ENCODE measurements at regions not wholly inside any gene's neighbourhood (a gene's known extent, or its start where the extent isn't known, plus 50 kb on each side); places are given as distances from the start of the nearest gene placed in this dataset.

GRCh38 chr12:13727707-13728195 lies 253.7 kb downstream of the GRIN2B start:
- Mint-ChIP-seq H3K9me3 (no peaks in the 10 kb centered on the region), H3K27me3 (ENCODE audit: low read depth) (no peaks in the 10 kb centered on the region), H3K36me3 (ENCODE audit: low read depth) (no peaks in the 10 kb centered on the region), H3K4me3 (ENCODE audit: low read depth) (no peak overlapping the region), H3K27ac (no peak overlapping the region), H3K4me1 (ENCODE audit: low read depth) (no peaks in the 10 kb centered on the region)
- no peak for DNase-seq (ENCODE audit: low spot score)
- intact Hi-C loops (cut with micrococcal nuclease) = no loop called here

GRCh38 chr12:13725049-13725448 lies 256.4 kb downstream of the GRIN2B start:
- intact Hi-C loops (cut with micrococcal nuclease) = no loop called here
- no peaks in the 10 kb centered on the region for H3K36me3 Mint-ChIP-seq (ENCODE audit: low read depth)
- no peak overlapping the region for H3K4me3 Mint-ChIP-seq (ENCODE audit: low read depth)
- H3K27me3 Mint-ChIP-seq (ENCODE audit: low read depth) = no peaks in the 10 kb centered on the region
- no peaks in the 10 kb centered on the region for H3K4me1 Mint-ChIP-seq (ENCODE audit: low read depth)
- no peaks in the 10 kb centered on the region for H3K9me3 Mint-ChIP-seq
- no peak for DNase-seq (ENCODE audit: low spot score)
- no peak overlapping the region for H3K27ac Mint-ChIP-seq

- Mint-ChIP-seq H3K4me3 (ENCODE audit: low read depth) (no peak overlapping the region), H3K27ac (no peak overlapping the region), H3K4me1 (ENCODE audit: low read depth) (no peaks in the 10 kb centered on the region), H3K36me3 (ENCODE audit: low read depth) (no peaks in the 10 kb centered on the region), H3K27me3 (ENCODE audit: low read depth) (no peaks in the 10 kb centered on the region), H3K9me3 (no peaks in the 10 kb centered on the region)
- intact Hi-C loops (cut with micrococcal nuclease) = no loop called here
- DNase-seq (ENCODE audit: low spot score) = no peak
Measured at GRCh38 chr12:13724136-13724535, 257.3 kb downstream of the GRIN2B start.

- H3K27me3 Mint-ChIP-seq (ENCODE audit: low read depth) = no peaks in the 10 kb centered on the region
- no peaks in the 10 kb centered on the region for H3K36me3 Mint-ChIP-seq (ENCODE audit: low read depth)
- H3K4me3 Mint-ChIP-seq (ENCODE audit: low read depth) = no peak overlapping the region
- intact Hi-C loops (cut with micrococcal nuclease) = no loop called here
- no peak for DNase-seq (ENCODE audit: low spot score)
- no peaks in the 10 kb centered on the region for H3K4me1 Mint-ChIP-seq (ENCODE audit: low read depth)
- H3K9me3 Mint-ChIP-seq = no peaks in the 10 kb centered on the region
- H3K27ac Mint-ChIP-seq = no peak overlapping the region
Measured at GRCh38 chr12:13719986-13720385, 261.4 kb downstream of the GRIN2B start.

GRCh38 chr12:13718271-13718670 lies 263.1 kb downstream of the GRIN2B start:
- intact Hi-C loops (cut with micrococcal nuclease) = no loop called here
- DNase-seq (ENCODE audit: low spot score) = no peak
- H3K4me1 Mint-ChIP-seq (ENCODE audit: low read depth) = no peaks in the 10 kb centered on the region
- H3K27ac Mint-ChIP-seq = no peak overlapping the region
- no peaks in the 10 kb centered on the region for H3K36me3 Mint-ChIP-seq (ENCODE audit: low read depth)
- H3K27me3 Mint-ChIP-seq (ENCODE audit: low read depth) = no peaks in the 10 kb centered on the region
- no peaks in the 10 kb centered on the region for H3K9me3 Mint-ChIP-seq
- no peak overlapping the region for H3K4me3 Mint-ChIP-seq (ENCODE audit: low read depth)

- H3K36me3 Mint-ChIP-seq (ENCODE audit: low read depth) = no peaks in the 10 kb centered on the region
- H3K27ac Mint-ChIP-seq = no peak overlapping the region
- DNase-seq (ENCODE audit: low spot score) = no peak
- intact Hi-C loops (cut with micrococcal nuclease) = no loop called here
- H3K9me3 Mint-ChIP-seq = no peaks in the 10 kb centered on the region
- H3K4me3 Mint-ChIP-seq (ENCODE audit: low read depth) = no peak overlapping the region
- H3K4me1 Mint-ChIP-seq (ENCODE audit: low read depth) = no peaks in the 10 kb centered on the region
- H3K27me3 Mint-ChIP-seq (ENCODE audit: low read depth) = no peaks in the 10 kb centered on the region
Measured at GRCh38 chr12:13716119-13716518, 265.3 kb downstream of the GRIN2B start.

GRCh38 chr12:13713556-13714410 lies 267.6 kb downstream of the GRIN2B start:
- no peak overlapping the region for H3K4me3 Mint-ChIP-seq (ENCODE audit: low read depth)
- H3K27me3 Mint-ChIP-seq (ENCODE audit: low read depth) = no peaks in the 10 kb centered on the region
- intact Hi-C loops (cut with micrococcal nuclease) = no loop called here
- H3K4me1 Mint-ChIP-seq (ENCODE audit: low read depth) = no peaks in the 10 kb centered on the region
- no peaks in the 10 kb centered on the region for H3K9me3 Mint-ChIP-seq
- no peak overlapping the region for H3K27ac Mint-ChIP-seq
- H3K36me3 Mint-ChIP-seq (ENCODE audit: low read depth) = no peaks in the 10 kb centered on the region
- DNase-seq (ENCODE audit: low spot score) = no peak

- no peaks in the 10 kb centered on the region for H3K4me1 Mint-ChIP-seq (ENCODE audit: low read depth)
- H3K9me3 Mint-ChIP-seq = no peaks in the 10 kb centered on the region
- DNase-seq (ENCODE audit: low spot score) = no peak
- intact Hi-C loops (cut with micrococcal nuclease) = no loop called here
- no peak overlapping the region for H3K4me3 Mint-ChIP-seq (ENCODE audit: low read depth)
- no peaks in the 10 kb centered on the region for H3K27me3 Mint-ChIP-seq (ENCODE audit: low read depth)
- no peaks in the 10 kb centered on the region for H3K36me3 Mint-ChIP-seq (ENCODE audit: low read depth)
- H3K27ac Mint-ChIP-seq = no peak overlapping the region
Measured at GRCh38 chr12:13707829-13708228, 273.6 kb downstream of the GRIN2B start.

GRCh38 chr12:13702381-13702780 lies 279.0 kb downstream of the GRIN2B start:
- Mint-ChIP-seq H3K36me3 (ENCODE audit: low read depth) (no peaks in the 10 kb centered on the region), H3K27ac (no peak overlapping the region), H3K4me1 (ENCODE audit: low read depth) (no peaks in the 10 kb centered on the region), H3K4me3 (ENCODE audit: low read depth) (no peak overlapping the region), H3K27me3 (ENCODE audit: low read depth) (no peaks in the 10 kb centered on the region), H3K9me3 (no peaks in the 10 kb centered on the region)
- intact Hi-C loops (cut with micrococcal nuclease) = no loop called here
- DNase-seq (ENCODE audit: low spot score) = no peak

- H3K9me3 Mint-ChIP-seq = no peaks in the 10 kb centered on the region
- intact Hi-C loops (cut with micrococcal nuclease) = no loop called here
- no peak for DNase-seq (ENCODE audit: low spot score)
- H3K27ac Mint-ChIP-seq = no peak overlapping the region
- H3K27me3 Mint-ChIP-seq (ENCODE audit: low read depth) = no peaks in the 10 kb centered on the region
- no peaks in the 10 kb centered on the region for H3K4me1 Mint-ChIP-seq (ENCODE audit: low read depth)
- H3K36me3 Mint-ChIP-seq (ENCODE audit: low read depth) = no peaks in the 10 kb centered on the region
- H3K4me3 Mint-ChIP-seq (ENCODE audit: low read depth) = no peak overlapping the region
Measured at GRCh38 chr12:13701502-13701901, 279.9 kb downstream of the GRIN2B start.

GRCh38 chr12:13697973-13698372 lies 283.4 kb downstream of the GRIN2B start:
- Mint-ChIP-seq H3K27ac (no peak overlapping the region), H3K9me3 (no peaks in the 10 kb centered on the region), H3K4me1 (ENCODE audit: low read depth) (no peaks in the 10 kb centered on the region), H3K4me3 (ENCODE audit: low read depth) (no peak overlapping the region), H3K27me3 (ENCODE audit: low read depth) (no peaks in the 10 kb centered on the region), H3K36me3 (ENCODE audit: low read depth) (no peaks in the 10 kb centered on the region)
- intact Hi-C loops (cut with micrococcal nuclease) = no loop called here
- no peak for DNase-seq (ENCODE audit: low spot score)

GRCh38 chr12:13695781-13696180 lies 285.6 kb downstream of the GRIN2B start:
- DNase-seq (ENCODE audit: low spot score) = no peak
- intact Hi-C loops (cut with micrococcal nuclease) = no loop called here
- H3K9me3 Mint-ChIP-seq = no peaks in the 10 kb centered on the region
- no peak overlapping the region for H3K27ac Mint-ChIP-seq
- no peaks in the 10 kb centered on the region for H3K27me3 Mint-ChIP-seq (ENCODE audit: low read depth)
- no peak overlapping the region for H3K4me3 Mint-ChIP-seq (ENCODE audit: low read depth)
- no peaks in the 10 kb centered on the region for H3K4me1 Mint-ChIP-seq (ENCODE audit: low read depth)
- H3K36me3 Mint-ChIP-seq (ENCODE audit: low read depth) = no peaks in the 10 kb centered on the region

- Mint-ChIP-seq H3K9me3 (no peaks in the 10 kb centered on the region), H3K4me1 (ENCODE audit: low read depth) (no peaks in the 10 kb centered on the region)
Measured at GRCh38 chr12:13692332-13692731, 289.1 kb downstream of the GRIN2B start.

More at GRCh38 chr12:13692332-13692731, 289.1 kb downstream of the GRIN2B start:
- intact Hi-C loops (cut with micrococcal nuclease) = no loop called here
- Mint-ChIP-seq H3K36me3 (ENCODE audit: low read depth) (no peaks in the 10 kb centered on the region), H3K4me3 (ENCODE audit: low read depth) (no peak overlapping the region), H3K27ac (no peak overlapping the region), H3K27me3 (ENCODE audit: low read depth) (no peaks in the 10 kb centered on the region)
- DNase-seq (ENCODE audit: low spot score) = no peak

All from activated T-helper 2 cell treated with anti-CD3 and anti-CD28 coated beads, Interferon-gamma antibody, Interleukin-2, Interleukin-4, amounts not matched to agents 10 μg/mL and 5 μg/mL and 100 μg/mL, durations not matched to agents 14 hours and 24 hours and 36 hours (primary cell).